ENCODE measurements at regions not wholly inside any gene's neighbourhood (a gene's known extent, or its start where the extent isn't known, plus 50 kb on each side); places are given as distances from the start of the nearest gene placed in this dataset.

DNA sequence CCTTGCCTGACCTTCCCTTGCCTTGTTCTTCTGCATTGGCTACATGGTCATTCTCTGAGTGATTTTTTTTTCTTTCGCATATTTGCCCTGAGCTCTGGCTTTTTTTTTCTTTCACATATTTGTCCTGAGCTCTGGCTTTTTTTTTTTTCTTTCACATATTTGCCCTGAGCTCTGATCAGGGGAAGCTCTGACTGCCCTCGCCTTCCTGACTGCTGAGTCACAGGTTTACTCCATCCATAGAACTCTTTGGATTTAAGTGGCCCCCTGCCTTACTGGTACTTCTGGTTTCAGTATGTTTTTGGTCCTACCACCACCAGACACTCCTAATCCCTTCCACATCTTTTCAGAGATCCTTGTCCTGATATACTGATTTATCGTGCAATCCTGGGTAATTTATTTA is 201.1 kb downstream of the OGFRL1 start:
- TF ChIP-seq, protein P1, sequence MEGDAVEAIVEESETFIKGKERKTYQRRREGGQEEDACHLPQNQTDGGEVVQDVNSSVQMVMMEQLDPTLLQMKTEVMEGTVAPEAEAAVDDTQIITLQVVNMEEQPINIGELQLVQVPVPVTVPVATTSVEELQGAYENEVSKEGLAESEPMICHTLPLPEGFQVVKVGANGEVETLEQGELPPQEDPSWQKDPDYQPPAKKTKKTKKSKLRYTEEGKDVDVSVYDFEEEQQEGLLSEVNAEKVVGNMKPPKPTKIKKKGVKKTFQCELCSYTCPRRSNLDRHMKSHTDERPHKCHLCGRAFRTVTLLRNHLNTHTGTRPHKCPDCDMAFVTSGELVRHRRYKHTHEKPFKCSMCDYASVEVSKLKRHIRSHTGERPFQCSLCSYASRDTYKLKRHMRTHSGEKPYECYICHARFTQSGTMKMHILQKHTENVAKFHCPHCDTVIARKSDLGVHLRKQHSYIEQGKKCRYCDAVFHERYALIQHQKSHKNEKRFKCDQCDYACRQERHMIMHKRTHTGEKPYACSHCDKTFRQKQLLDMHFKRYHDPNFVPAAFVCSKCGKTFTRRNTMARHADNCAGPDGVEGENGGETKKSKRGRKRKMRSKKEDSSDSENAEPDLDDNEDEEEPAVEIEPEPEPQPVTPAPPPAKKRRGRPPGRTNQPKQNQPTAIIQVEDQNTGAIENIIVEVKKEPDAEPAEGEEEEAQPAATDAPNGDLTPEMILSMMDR (IDR thresholded peaks at IDR 0.05; ENCODE audit: low read length), result no peak
- TF ChIP-seq EZH2 (optimal IDR thresholded peaks at IDR 0.05; ENCODE audit: low read depth, low read length) (no peak), EZH2phosphoT487 (IDR thresholded peaks at IDR 0.05; ENCODE audit: low read length) (no peak)

Data from MM.1S (cell line).